Nephron progenitor cell (in vitro differentiated cells): ENCODE measurements at regions not wholly inside any gene's neighbourhood (a gene's known extent, or its start where the extent isn't known, plus 50 kb on each side); places are given as distances from the start of the nearest gene placed in this dataset.

Experiments
- DNase-seq: peaks from one replicate; pipeline ENCODE4 v3.0.0; 2021
- H3K27ac Mint-ChIP-seq: 2 replicates; pipeline ENCODE4 v1.8.0; 2021; ENCODE audit warnings: mild to moderate bottlenecking, moderate library complexity, mixed read lengths
- H3K27me3 Mint-ChIP-seq: 2 replicates; pipeline ENCODE4 v1.8.0; 2021; ENCODE audit warnings: mild to moderate bottlenecking, low read depth, mixed read lengths; ENCODE audit not compliant: poor library complexity
- H3K36me3 Mint-ChIP-seq: 2 replicates; pipeline ENCODE4 v1.8.0; 2021; ENCODE audit warnings: low read depth, mixed read lengths
- H3K4me1 Mint-ChIP-seq: 2 replicates; pipeline ENCODE4 v1.8.0; 2021; ENCODE audit warnings: mixed read lengths
- H3K4me3 Mint-ChIP-seq: 2 replicates; pipeline ENCODE4 v1.8.0; 2021; ENCODE audit warnings: mild to moderate bottlenecking, moderate library complexity, mixed read lengths
- H3K9me3 Mint-ChIP-seq: 2 replicates; pipeline ENCODE4 v1.8.0; 2021; ENCODE audit warnings: mild to moderate bottlenecking, moderate library complexity, mixed read lengths
- CTCF ChIP-seq: fragments of 200-600 bp; sonication (generic); IDR thresholded peaks from 2 replicates; pipeline ENCODE4 v1.5.0; 2021; ENCODE audit warnings: antibody characterized with exemption

GRCh38 chr14:100975671-100976070 is 72.1 kb upstream of the RTL1 start:
- no peak for TF ChIP-seq CTCF
- Mint-ChIP-seq H3K27ac (no peak overlapping the region), H3K4me3 (no peak overlapping the region), H3K4me1 (no peaks in the 10 kb centered on the region), H3K9me3 (no peaks in the 10 kb centered on the region), H3K27me3 (peaks cover 29% of the 10 kb centered on the region), H3K36me3 (no peaks in the 10 kb centered on the region)
- DNase-seq: no peak

- no peak for TF ChIP-seq CTCF
- no peaks in the 10 kb centered on the region for H3K4me1 Mint-ChIP-seq
- H3K36me3 Mint-ChIP-seq: no peaks in the 10 kb centered on the region
- H3K9me3 Mint-ChIP-seq: no peaks in the 10 kb centered on the region
- no peak overlapping the region for H3K27ac Mint-ChIP-seq
- H3K27me3 Mint-ChIP-seq: peaks cover 37% of the 10 kb centered on the region
- DNase-seq: no peak
- H3K4me3 Mint-ChIP-seq: no peak overlapping the region
Measured at GRCh38 chr14:100979079-100979478, 75.6 kb upstream of the RTL1 start.

GRCh38 chr14:100979780-100980179 is 76.3 kb upstream of the RTL1 start:
- TF ChIP-seq CTCF: no peak
- no peak for DNase-seq
- Mint-ChIP-seq H3K9me3 (no peaks in the 10 kb centered on the region), H3K27ac (no peak overlapping the region), H3K27me3 (peaks cover 37% of the 10 kb centered on the region), H3K36me3 (no peaks in the 10 kb centered on the region), H3K4me1 (no peaks in the 10 kb centered on the region), H3K4me3 (no peak overlapping the region)

GRCh38 chr14:100980823-100981222 is 77.3 kb upstream of the RTL1 start:
- Mint-ChIP-seq H3K27me3 (peaks cover 37% of the 10 kb centered on the region), H3K27ac (no peak overlapping the region), H3K4me3 (no peak overlapping the region), H3K36me3 (no peaks in the 10 kb centered on the region), H3K9me3 (no peaks in the 10 kb centered on the region), H3K4me1 (no peaks in the 10 kb centered on the region)
- no peak for TF ChIP-seq CTCF
- DNase-seq: no peak

GRCh38 chr14:100981809-100982208 is 78.3 kb upstream of the RTL1 start:
- Mint-ChIP-seq H3K4me3 (no peak overlapping the region), H3K36me3 (no peaks in the 10 kb centered on the region), H3K9me3 (no peaks in the 10 kb centered on the region), H3K27me3 (peaks cover 30% of the 10 kb centered on the region), H3K27ac (no peak overlapping the region), H3K4me1 (no peaks in the 10 kb centered on the region)
- no peak for TF ChIP-seq CTCF
- no peak for DNase-seq

- H3K36me3 Mint-ChIP-seq: no peaks in the 10 kb centered on the region
- H3K4me3 Mint-ChIP-seq: no peak overlapping the region
- TF ChIP-seq CTCF: no peak
- DNase-seq: no peak
- no peak overlapping the region for H3K27ac Mint-ChIP-seq
- no peaks in the 10 kb centered on the region for H3K9me3 Mint-ChIP-seq
- no peaks in the 10 kb centered on the region for H3K4me1 Mint-ChIP-seq
- peaks cover 30% of the 10 kb centered on the region for H3K27me3 Mint-ChIP-seq
Measured at GRCh38 chr14:100982353-100982752, 78.8 kb upstream of the RTL1 start.
